Psoas muscle (tissue), 7 donors: ENCODE measurements at regions not wholly inside any gene's neighbourhood (a gene's known extent, or its start where the extent isn't known, plus 50 kb on each side); places are given as distances from the start of the nearest gene placed in this dataset.

Experiments
- ATAC-seq, 4 donors: fragments of 200-7000 bp; cut with Tn5 transposase; one replicate each; pipeline ENCODE4 v1.9.1; 2020; ENCODE audit warnings: moderate library complexity in 3 of 4, mild to moderate bottlenecking in 2 of 4
- DNase-seq, 2 donors: peaks; one replicate each; pipeline ENCODE4 v3.0.0-alpha.2; 2020
- H3K27ac ChIP-seq: fragments of 200-600 bp; one replicate; pipeline ENCODE4 v1.8.0; 2022
- H3K27me3 ChIP-seq, 3 donors: fragments of 200-600 bp in 1 of 3; one replicate each; pipeline versions ENCODE4 v1.6.1 to v1.8.0; 2013 to 2022; ENCODE audit warnings: low read length in 2 of 3, mild to moderate bottlenecking in 2 of 3, moderate library complexity in 1 of 3; ENCODE audit not compliant: insufficient read depth in 3 of 3
- H3K36me3 ChIP-seq, 2 donors: fragments of 200-600 bp in 1 of 2; one replicate each; pipeline versions ENCODE4 v1.6.1 to v1.8.0; 2013 to 2022; ENCODE audit warnings: low read depth in 1 of 2, mild to moderate bottlenecking in 1 of 2, moderate library complexity in 1 of 2; ENCODE audit not compliant: insufficient read depth in 1 of 2
- H3K4me1 ChIP-seq: fragments of 200-600 bp; one replicate; pipeline ENCODE4 v1.8.0; 2022
- H3K4me3 ChIP-seq: fragments of 200-600 bp; one replicate; pipeline ENCODE4 v1.8.0; 2022; ENCODE audit warnings: mild to moderate bottlenecking
- H3K9me3 ChIP-seq: fragments of 200-600 bp; one replicate; pipeline ENCODE4 v1.8.0; 2022
- WGBS, 3 donors: extraction: QIAGEN DNeasy Blood & Tissue Kit; methylation state at CpG; one replicate each; pipeline versions ENCODE4 v1.1.6 to v1.1.7; 2013; 5-methylcytosine and 5-hydroxymethylcytosine counted together
- intact Hi-C, 2 donors: fragments of 100-400 bp; cut with DNase I; formaldehyde crosslinking; loops; one replicate each; pipeline versions ENCODE4 v1.11.0 to v1.14.2; 2022
- TF ChIP-seq, protein P1 (sequence below): fragments of 200-600 bp; IDR thresholded peaks from one replicate; pipeline ENCODE4 v1.8.0; 2022; ENCODE audit warnings: antibody characterized with exemption
- donor health status: healthy with polysubstance abuse.
- donor health status: DM: no; HTN: no; CAD: no; lungs with moderate emphysema.
- donor health status: Bipolar disorder and iron deficiency.
- donor health status: healthy.
- donor health status: DM: yes; HTN: yes; CAD: no.
- donor health status: DM: no; HTN: no; CAD: no.
- donor health status: DM: yes; HTN: yes; CAD: no.

GRCh38 chr1:199272139-199272544 lies 633.3 kb downstream of the PTPRC start:
- H3K4me1 ChIP-seq: peaks cover 14% of the 10 kb centered on the region
- intact Hi-C loops: no loop called here
- no peak for DNase-seq
- H3K27ac ChIP-seq: peak overlapping the region; percentile 44
- TF ChIP-seq, protein P1, sequence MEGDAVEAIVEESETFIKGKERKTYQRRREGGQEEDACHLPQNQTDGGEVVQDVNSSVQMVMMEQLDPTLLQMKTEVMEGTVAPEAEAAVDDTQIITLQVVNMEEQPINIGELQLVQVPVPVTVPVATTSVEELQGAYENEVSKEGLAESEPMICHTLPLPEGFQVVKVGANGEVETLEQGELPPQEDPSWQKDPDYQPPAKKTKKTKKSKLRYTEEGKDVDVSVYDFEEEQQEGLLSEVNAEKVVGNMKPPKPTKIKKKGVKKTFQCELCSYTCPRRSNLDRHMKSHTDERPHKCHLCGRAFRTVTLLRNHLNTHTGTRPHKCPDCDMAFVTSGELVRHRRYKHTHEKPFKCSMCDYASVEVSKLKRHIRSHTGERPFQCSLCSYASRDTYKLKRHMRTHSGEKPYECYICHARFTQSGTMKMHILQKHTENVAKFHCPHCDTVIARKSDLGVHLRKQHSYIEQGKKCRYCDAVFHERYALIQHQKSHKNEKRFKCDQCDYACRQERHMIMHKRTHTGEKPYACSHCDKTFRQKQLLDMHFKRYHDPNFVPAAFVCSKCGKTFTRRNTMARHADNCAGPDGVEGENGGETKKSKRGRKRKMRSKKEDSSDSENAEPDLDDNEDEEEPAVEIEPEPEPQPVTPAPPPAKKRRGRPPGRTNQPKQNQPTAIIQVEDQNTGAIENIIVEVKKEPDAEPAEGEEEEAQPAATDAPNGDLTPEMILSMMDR: no peak
- WGBS, 3 donors: 21 to 27% (median 23%) methylated on average over 3 of the region's 3 CpGs
- H3K27me3 ChIP-seq: no peaks in the 10 kb centered on the region
- no peaks in the 10 kb centered on the region for H3K36me3 ChIP-seq
- H3K9me3 ChIP-seq: no peaks in the 10 kb centered on the region
- H3K4me3 ChIP-seq: no peak overlapping the region
- no peak for ATAC-seq

DNA sequence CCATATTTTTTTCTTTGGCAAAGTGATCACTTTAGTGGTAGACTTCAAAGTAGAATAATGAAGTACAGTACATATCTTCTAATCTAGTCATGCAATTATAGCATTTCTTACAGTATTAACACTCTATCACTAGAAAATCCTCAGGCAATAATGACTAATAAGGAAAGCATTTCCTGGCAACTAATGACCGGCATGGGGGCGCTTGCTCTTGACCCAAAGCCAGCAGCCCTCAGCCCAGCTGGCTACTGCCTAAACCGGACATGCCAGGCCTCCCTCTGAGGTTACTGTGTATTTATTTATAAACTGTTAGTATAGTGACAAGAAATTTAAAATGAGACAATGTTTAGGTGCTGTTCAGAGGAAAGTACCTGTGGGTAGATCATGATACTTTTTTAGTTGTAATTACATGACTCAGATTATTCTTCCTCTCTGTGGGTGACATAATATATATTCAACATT lies 633.8 kb downstream of the PTPRC start:
- ATAC-seq (peak; percentile 67 to 93 (median 86)), DNase-seq (peak; percentile 19 to 54)
- intact Hi-C loops: no loop called here
- 4 to 8% (median 7%) methylated on average over 3 of the region's 3 CpGs for WGBS, 3 donors
- Histone ChIP-seq H3K9me3 (no peaks in the 10 kb centered on the region), H3K4me3 (no peak overlapping the region), H3K27me3 (no peaks in the 10 kb centered on the region), H3K27ac (peak overlapping the region; percentile 44), H3K36me3 (no peaks in the 10 kb centered on the region), H3K4me1 (peaks cover 14% of the 10 kb centered on the region)
- TF ChIP-seq, protein P1: no peak

DNA sequence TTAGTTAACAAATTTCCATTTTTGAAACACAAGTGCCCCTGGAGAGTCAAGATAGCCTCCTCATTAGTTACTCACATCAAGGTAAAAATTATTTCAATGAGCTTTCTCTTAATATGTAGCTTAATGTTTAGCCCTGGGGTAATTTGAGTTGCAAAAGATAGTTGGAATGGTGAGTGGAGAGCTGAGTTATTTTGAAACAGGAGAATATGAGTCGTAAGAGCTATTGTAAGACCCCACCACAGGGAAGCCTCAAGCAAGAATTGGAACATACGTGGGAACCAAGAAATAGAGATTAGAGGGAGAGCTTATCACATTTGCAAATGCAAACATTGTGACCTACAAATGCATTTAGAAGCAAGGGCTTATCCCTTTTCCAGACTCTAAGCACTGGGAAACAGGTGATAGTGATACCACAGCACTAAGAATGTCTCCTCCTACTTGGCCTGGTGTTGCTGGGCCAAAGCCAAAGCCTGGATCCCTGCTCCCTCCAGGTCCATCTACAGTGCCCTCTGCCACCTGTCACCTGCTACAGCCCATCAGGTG lies 635.1 kb downstream of the PTPRC start:
- no peaks in the 10 kb centered on the region for H3K27me3 ChIP-seq
- H3K4me3 ChIP-seq: no peak overlapping the region
- intact Hi-C loops: no loop called here
- no peak for DNase-seq
- peaks cover 14% of the 10 kb centered on the region for H3K4me1 ChIP-seq
- H3K36me3 ChIP-seq: no peaks in the 10 kb centered on the region
- H3K27ac ChIP-seq: peak overlapping the region; percentile 21
- ATAC-seq: peak in 1 of 4 donors; percentile 65
- 21 to 22% (median 21%) methylated on average over 2 of the region's 2 CpGs for WGBS, 3 donors
- TF ChIP-seq, protein P1: no peak
- H3K9me3 ChIP-seq: no peaks in the 10 kb centered on the region

GRCh38 chr1:199279067-199279466 lies 640.2 kb downstream of the PTPRC start:
- TF ChIP-seq, protein P1: no peak
- Histone ChIP-seq H3K9me3 (no peaks in the 10 kb centered on the region), H3K27me3 (no peaks in the 10 kb centered on the region), H3K4me1 (peaks cover under 1% of the 10 kb centered on the region), H3K36me3 (no peaks in the 10 kb centered on the region), H3K27ac (no peak overlapping the region), H3K4me3 (no peak overlapping the region)
- intact Hi-C loops: no loop called here
- DNase-seq: no peak
- ATAC-seq: no peak
